Smooth muscle cell (in vitro differentiated cells): ENCODE measurements at regions not wholly inside any gene's neighbourhood (a gene's known extent, or its start where the extent isn't known, plus 50 kb on each side); places are given as distances from the start of the nearest gene placed in this dataset.

Experiments
- DNase-seq: peaks from one replicate; lab custom pipeline; 2025; ENCODE audit not compliant: unreplicated experiment; lab: John Stamatoyannopoulos, UW
- H2AFZ ChIP-seq: fragments of 200-600 bp; sonication (generic); 2 replicates; pipeline ENCODE4 v1.6.0; 2016; ENCODE audit warnings: antibody characterized with exemption, low read depth, mild to moderate bottlenecking
- H3F3A ChIP-seq: fragments of 200-600 bp; sonication (generic); 2 replicates; pipeline ENCODE4 v1.6.0; 2017; ENCODE audit warnings: antibody characterized with exemption, low read depth
- H3K27ac ChIP-seq: fragments of 200-600 bp; sonication (generic); 2 replicates; pipeline ENCODE4 v1.5.1; 2016; ENCODE audit warnings: low read depth, mild to moderate bottlenecking
- H3K27me3 ChIP-seq: fragments of 200-600 bp; sonication (generic); 2 replicates; pipeline ENCODE4 v1.6.1; 2016; ENCODE audit warnings: low read depth, mild to moderate bottlenecking
- H3K36me3 ChIP-seq: fragments of 200-600 bp; sonication (generic); 2 replicates; pipeline ENCODE4 v1.5.1; 2016; ENCODE audit warnings: low read depth
- H3K4me1 ChIP-seq: fragments of 200-600 bp; sonication (generic); 2 replicates; pipeline ENCODE4 v1.5.1; 2016; ENCODE audit warnings: low read depth
- H3K4me2 ChIP-seq: fragments of 200-600 bp; sonication (generic); 2 replicates; pipeline ENCODE4 v1.6.0; 2016; ENCODE audit warnings: mild to moderate bottlenecking
- H3K4me3 ChIP-seq: fragments of 200-600 bp; sonication (generic); 2 replicates; pipeline ENCODE4 v1.5.1; 2016; ENCODE audit warnings: mild to moderate bottlenecking
- H3K79me2 ChIP-seq: fragments of 200-600 bp; sonication (generic); 2 replicates; pipeline ENCODE4 v1.6.0; 2016; ENCODE audit warnings: low read depth, mild to moderate bottlenecking
- H3K9ac ChIP-seq: fragments of 200-600 bp; sonication (generic); 2 replicates; pipeline ENCODE4 v1.6.0; 2016; ENCODE audit warnings: low read depth
- H3K9me3 ChIP-seq: fragments of 200-600 bp; sonication (generic); replicated peaks from 2 replicates; pipeline ENCODE4 v1.5.1; 2016; ENCODE audit warnings: low read depth
- H4K20me1 ChIP-seq: fragments of 200-600 bp; sonication (generic); 2 replicates; pipeline ENCODE4 v1.6.0; 2016; ENCODE audit warnings: low read depth
- WGBS: methylation state at CpG from one replicate; pipeline ENCODE4 v1.1.7; 2016; ENCODE audit warnings: low lambda C conversion rate; 5-methylcytosine and 5-hydroxymethylcytosine counted together
- TF ChIP-seq, protein P1 (sequence below): fragments of 200-600 bp; sonication (generic); IDR thresholded peaks from 2 replicates; pipeline ENCODE4 v1.5.1; 2017; ENCODE audit warnings: borderline replicate concordance, mild to moderate bottlenecking, antibody characterized with exemption; ENCODE audit not compliant: insufficient read depth, poor library complexity, severe bottlenecking

DNA sequence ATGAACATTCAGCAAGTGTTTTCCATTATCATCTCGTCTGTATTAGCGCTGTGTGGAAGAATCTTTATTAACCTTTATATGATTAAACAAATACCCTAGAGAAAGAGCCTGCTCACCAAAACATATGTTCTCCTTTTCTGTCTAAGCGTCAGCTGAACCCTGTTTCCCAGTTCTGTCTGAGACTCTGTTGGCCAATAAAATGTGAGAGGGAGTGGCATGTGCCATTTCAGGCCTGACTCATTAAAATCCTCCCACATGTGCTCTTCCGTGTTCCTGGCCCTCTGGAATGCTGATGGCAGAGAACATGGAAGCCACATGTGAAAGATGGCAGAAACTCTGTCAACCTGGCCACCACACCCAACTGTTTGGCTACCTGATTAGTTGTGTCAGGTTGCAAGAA, 181.9 kb upstream of the EDNRB start:
- 89% methylated on average over 4 of the region's 4 CpGs for WGBS
- H3K27ac ChIP-seq: no peak overlapping the region

DNA sequence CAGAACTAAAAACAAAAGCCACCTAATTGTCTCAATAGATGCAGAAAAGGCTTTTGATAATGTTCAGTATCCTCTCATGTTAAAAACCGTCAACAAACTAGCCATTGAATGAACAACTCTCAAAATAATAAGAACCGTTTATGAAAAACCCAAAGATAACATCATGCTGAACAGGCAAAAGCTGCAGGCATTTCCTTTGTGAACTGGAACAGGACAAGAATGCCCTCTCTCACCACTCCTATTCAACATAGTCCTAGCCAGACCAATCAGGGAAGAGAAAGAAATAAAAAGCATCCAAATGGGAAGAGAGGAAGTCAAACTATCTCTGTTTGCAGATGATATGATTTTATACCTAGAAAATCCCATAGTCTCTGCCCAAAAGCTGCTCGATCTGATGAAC, 179.6 kb upstream of the EDNRB start:
- Histone ChIP-seq H3F3A (no peaks in the 10 kb centered on the region), H4K20me1 (no peaks in the 10 kb centered on the region), H3K27me3 (no peaks in the 10 kb centered on the region), H3K79me2 (no peaks in the 10 kb centered on the region), H3K4me1 (no peaks in the 10 kb centered on the region), H3K9me3 (no peaks in the 10 kb centered on the region), H2AFZ (no peak overlapping the region), H3K9ac (no peak overlapping the region), H3K27ac (no peak overlapping the region), H3K4me2 (no peak overlapping the region), H3K36me3 (no peaks in the 10 kb centered on the region), H3K4me3 (no peak overlapping the region)
- DNase-seq: no peak
- 89% methylated on average over 3 of the region's 3 CpGs for WGBS
- TF ChIP-seq, protein P1, sequence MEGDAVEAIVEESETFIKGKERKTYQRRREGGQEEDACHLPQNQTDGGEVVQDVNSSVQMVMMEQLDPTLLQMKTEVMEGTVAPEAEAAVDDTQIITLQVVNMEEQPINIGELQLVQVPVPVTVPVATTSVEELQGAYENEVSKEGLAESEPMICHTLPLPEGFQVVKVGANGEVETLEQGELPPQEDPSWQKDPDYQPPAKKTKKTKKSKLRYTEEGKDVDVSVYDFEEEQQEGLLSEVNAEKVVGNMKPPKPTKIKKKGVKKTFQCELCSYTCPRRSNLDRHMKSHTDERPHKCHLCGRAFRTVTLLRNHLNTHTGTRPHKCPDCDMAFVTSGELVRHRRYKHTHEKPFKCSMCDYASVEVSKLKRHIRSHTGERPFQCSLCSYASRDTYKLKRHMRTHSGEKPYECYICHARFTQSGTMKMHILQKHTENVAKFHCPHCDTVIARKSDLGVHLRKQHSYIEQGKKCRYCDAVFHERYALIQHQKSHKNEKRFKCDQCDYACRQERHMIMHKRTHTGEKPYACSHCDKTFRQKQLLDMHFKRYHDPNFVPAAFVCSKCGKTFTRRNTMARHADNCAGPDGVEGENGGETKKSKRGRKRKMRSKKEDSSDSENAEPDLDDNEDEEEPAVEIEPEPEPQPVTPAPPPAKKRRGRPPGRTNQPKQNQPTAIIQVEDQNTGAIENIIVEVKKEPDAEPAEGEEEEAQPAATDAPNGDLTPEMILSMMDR: no peak

More for the DNA sequence above, 181.9 kb upstream of the EDNRB start:
- Histone ChIP-seq H3K9me3 (no peaks in the 10 kb centered on the region), H3K27me3 (no peaks in the 10 kb centered on the region), H2AFZ (no peak overlapping the region), H3K4me2 (no peak overlapping the region), H3K79me2 (no peaks in the 10 kb centered on the region), H3F3A (no peaks in the 10 kb centered on the region), H3K36me3 (no peaks in the 10 kb centered on the region), H3K9ac (no peak overlapping the region), H4K20me1 (no peaks in the 10 kb centered on the region), H3K4me3 (no peak overlapping the region), H3K4me1 (no peaks in the 10 kb centered on the region)
- TF ChIP-seq, protein P1: no peak
- DNase-seq: no peak

DNA sequence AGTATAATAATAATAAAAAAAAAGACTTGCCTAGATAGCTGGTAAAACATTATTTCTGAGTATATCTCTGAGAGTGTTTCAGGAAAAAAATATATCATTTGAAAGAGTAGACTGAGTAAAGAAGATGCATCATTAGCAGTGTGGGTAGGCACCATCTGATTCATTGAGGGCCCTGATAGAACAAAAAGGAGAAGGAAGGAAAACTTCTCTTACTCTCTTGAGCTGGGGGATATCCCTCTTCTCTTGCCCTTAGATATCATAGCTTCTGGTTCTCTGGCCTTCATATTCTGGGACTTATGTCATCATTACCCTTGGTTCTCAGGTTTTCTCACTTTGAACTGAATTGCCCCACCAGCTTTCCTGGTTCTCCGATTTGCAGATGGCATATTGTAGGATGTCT, 177.6 kb upstream of the EDNRB start:
- no peak overlapping the region for H2AFZ ChIP-seq
- TF ChIP-seq, protein P1: no peak
- H4K20me1 ChIP-seq: no peaks in the 10 kb centered on the region
- H3K79me2 ChIP-seq: no peaks in the 10 kb centered on the region
- H3K9ac ChIP-seq: no peak overlapping the region
- no peak overlapping the region for H3K27ac ChIP-seq
- no peaks in the 10 kb centered on the region for H3F3A ChIP-seq
- H3K4me3 ChIP-seq: no peak overlapping the region
- H3K4me2 ChIP-seq: no peak overlapping the region
- H3K4me1 ChIP-seq: no peaks in the 10 kb centered on the region
- no peaks in the 10 kb centered on the region for H3K27me3 ChIP-seq
- H3K9me3 ChIP-seq: no peaks in the 10 kb centered on the region
- no peak for DNase-seq
- no peaks in the 10 kb centered on the region for H3K36me3 ChIP-seq
- 90% methylated on average over 1 of the region's 1 CpG for WGBS

DNA sequence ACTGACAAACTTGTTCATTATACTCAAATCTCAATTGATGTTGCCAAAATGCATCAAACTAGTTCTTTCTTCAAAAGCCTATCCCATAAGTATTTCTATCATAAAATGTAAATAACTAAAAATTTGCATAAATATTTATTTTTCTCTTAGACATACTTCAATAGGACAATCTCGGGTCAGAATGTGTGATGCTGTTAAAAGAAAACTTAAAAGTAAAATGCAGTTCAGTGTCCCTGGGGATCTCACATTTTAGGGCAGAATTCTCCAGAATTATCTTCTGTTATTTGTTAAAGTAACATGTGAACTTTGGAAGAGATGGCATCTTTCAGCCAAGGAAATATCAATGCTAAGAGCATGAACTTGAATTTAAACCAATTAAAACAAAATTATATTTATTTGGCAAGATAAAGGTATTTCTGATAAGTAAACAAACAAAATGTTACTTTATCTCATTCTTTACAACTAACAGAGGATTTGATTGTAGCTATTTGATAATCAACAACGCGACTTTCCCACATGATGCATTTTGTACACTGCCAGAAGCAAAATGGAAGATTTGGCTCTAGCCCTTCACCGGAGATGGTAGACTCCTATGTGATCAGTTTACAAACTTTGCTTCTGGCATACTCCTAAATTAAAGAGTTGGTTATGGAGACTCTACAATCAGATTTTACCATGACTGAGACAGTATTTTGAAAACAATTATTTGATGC, 169.5 kb upstream of the EDNRB start:
- Histone ChIP-seq H3K27ac (no peak overlapping the region), H3K9me3 (no peaks in the 10 kb centered on the region), H3K4me2 (no peak overlapping the region), H3F3A (no peaks in the 10 kb centered on the region), H3K4me3 (no peak overlapping the region), H3K27me3 (no peaks in the 10 kb centered on the region), H3K4me1 (no peaks in the 10 kb centered on the region), H3K36me3 (no peaks in the 10 kb centered on the region), H3K79me2 (no peaks in the 10 kb centered on the region), H3K9ac (no peak overlapping the region), H4K20me1 (no peaks in the 10 kb centered on the region), H2AFZ (no peak overlapping the region)
- WGBS: 94% methylated on average over 4 of the region's 4 CpGs
- TF ChIP-seq, protein P1: no peak
- no peak for DNase-seq
